SK-N-SH (cell line): ENCODE measurements at regions not wholly inside any gene's neighbourhood (a gene's known extent, or its start where the extent isn't known, plus 50 kb on each side); places are given as distances from the start of the nearest gene placed in this dataset.

Source experiments
- CTCF ChIA-PET: fragments of 300-600, 350-600 bp; formaldehyde crosslinking; extraction: SDS; loops from one replicate; lab custom pipeline; 2021; lab: Yijun Ruan, JAX
- POLR2A ChIA-PET: fragments of 350-600 bp; sonication (Branson Sonifier 250); formaldehyde crosslinking; extraction: SDS; loops from one replicate; lab custom pipeline; 2020; ENCODE audit warnings: antibody characterized with exemption, inconsistent platforms; lab: Yijun Ruan, JAX
- DNase-seq: peaks from one replicate; pipeline ENCODE4 v3.0.0; 2012
- H2AFZ ChIP-seq: fragments of 200-600 bp; sonication (generic); 2 replicates; pipeline ENCODE4 v1.8.1; 2016; ENCODE audit warnings: antibody characterized with exemption, mild to moderate bottlenecking, low read depth
- H3F3A ChIP-seq: fragments of 200-600 bp; sonication (generic); replicated peaks from 2 replicates; pipeline ENCODE3; 2016; ENCODE audit warnings: antibody characterized with exemption, mild to moderate bottlenecking; ENCODE audit not compliant: insufficient read depth
- H3K27ac ChIP-seq, 2 experiments: fragments of 200-500 bp in 1 of 2; fragments of 200-600 bp in 1 of 2; sonication (Bioruptor generic) in 1 of 2; sonication (generic), shearing (Covaris generic) in 1 of 2; 2 replicates each; pipeline versions ENCODE4 v1.5.1 to v1.6.1; 2014 to 2016; ENCODE audit warnings: low read depth in 2 of 2, inconsistent platforms in 1 of 2, low read length in 1 of 2, mild to moderate bottlenecking in 1 of 2, mixed read lengths in 1 of 2
- H3K27me3 ChIP-seq: fragments of 200-600 bp; sonication (generic), shearing (Covaris generic); 2 replicates; pipeline ENCODE4 v1.6.1; 2016; ENCODE audit warnings: mixed run types; ENCODE audit not compliant: insufficient read depth
- H3K36me3 ChIP-seq, 2 experiments: fragments of 200-500 bp in 1 of 2; fragments of 200-600 bp in 1 of 2; sonication (Bioruptor generic) in 1 of 2; sonication (generic) in 1 of 2; replicated peaks in 1 of 2; 2 replicates each; pipeline versions ENCODE3 to v1.5.1; 2014 to 2016; ENCODE audit warnings: low read length in 1 of 2, mild to moderate bottlenecking in 1 of 2; ENCODE audit not compliant: insufficient read depth in 2 of 2, control insufficient read depth in 1 of 2
- H3K4me1 ChIP-seq, 2 experiments: fragments of 200-500 bp in 1 of 2; fragments of 200-600 bp in 1 of 2; sonication (Bioruptor generic) in 1 of 2; sonication (generic), shearing (Covaris generic) in 1 of 2; 2 replicates each; pipeline versions ENCODE4 v1.5.1 to v1.6.1; 2014 to 2016; ENCODE audit warnings: low read depth in 1 of 2, low read length in 1 of 2, mixed run types in 1 of 2; ENCODE audit not compliant: insufficient read depth in 2 of 2, control insufficient read depth in 1 of 2
- H3K4me2 ChIP-seq: fragments of 200-600 bp; sonication (generic), shearing (Covaris generic); 2 replicates; pipeline ENCODE4 v1.6.1; 2017; ENCODE audit warnings: mixed run types
- H3K4me3 ChIP-seq, 2 experiments: fragments of 200-500 bp in 1 of 2; fragments of 200-600 bp in 1 of 2; sonication (Bioruptor generic) in 1 of 2; sonication (generic), shearing (Covaris generic) in 1 of 2; 2 replicates each; pipeline versions ENCODE4 v1.5.1 to v1.8.1; 2014 to 2016; ENCODE audit warnings: low read depth in 2 of 2, inconsistent platforms in 1 of 2, low read length in 1 of 2, mild to moderate bottlenecking in 1 of 2, mixed read lengths in 1 of 2, moderate library complexity in 1 of 2
- H3K79me2 ChIP-seq: fragments of 200-600 bp; sonication (generic); 2 replicates; pipeline ENCODE4 v1.8.1; 2017; ENCODE audit warnings: mild to moderate bottlenecking; ENCODE audit not compliant: insufficient read depth
- H3K9ac ChIP-seq: fragments of 200-600 bp; sonication (generic); 2 replicates; pipeline ENCODE4 v1.6.1; 2017; ENCODE audit warnings: mixed run types
- H3K9me2 ChIP-seq: fragments of 200-600 bp; sonication (generic); 2 replicates; pipeline ENCODE4 v1.6.1; 2017; ENCODE audit warnings: mixed run types
- H3K9me3 ChIP-seq: fragments of 200-600 bp; sonication (generic); 2 replicates; pipeline ENCODE4 v1.6.1; 2017; ENCODE audit warnings: mixed run types, mild to moderate bottlenecking, moderate library complexity
- H4K20me1 ChIP-seq: fragments of 200-600 bp; sonication (generic); 2 replicates; pipeline ENCODE4 v1.6.1; 2017; ENCODE audit warnings: mild to moderate bottlenecking, mixed run types; ENCODE audit not compliant: insufficient read depth
- CHD2 ChIP-seq: fragments of 150-350 bp; IDR thresholded peaks from 2 replicates; pipeline ENCODE4 v1.6.1; 2018; ENCODE audit warnings: low read length; ENCODE audit not compliant: partially characterized antibody
- ELF1 ChIP-seq: IDR thresholded peaks from 2 replicates; pipeline ENCODE4 v1.4.0; 2012
- EZH2phosphoT487 ChIP-seq: fragments of 200-600 bp; sonication (generic); IDR thresholded peaks from 2 replicates; pipeline ENCODE4 v1.6.1; 2017; ENCODE audit warnings: low read depth, mixed run types, mild to moderate bottlenecking, antibody characterized with exemption, moderate library complexity, borderline replicate concordance
- FOSL2 ChIP-seq: IDR thresholded peaks from 2 replicates; pipeline ENCODE4 v1.4.0; 2012; ENCODE audit warnings: low read depth, mild to moderate bottlenecking, moderate library complexity, borderline replicate concordance
- FOXJ3 ChIP-seq: sonication (generic); formaldehyde crosslinking; IDR thresholded peaks from 2 replicates; pipeline ENCODE4 v1.5.1; 2020; ENCODE audit warnings: mild to moderate bottlenecking, missing genetic modification reagents
- JUND ChIP-seq: IDR thresholded peaks from 2 replicates; pipeline ENCODE4 v1.4.0; 2012
- MXI1 ChIP-seq: IDR thresholded peaks from 2 replicates; pipeline ENCODE4 v1.6.1; 2012; ENCODE audit warnings: mild to moderate bottlenecking, low read depth, low read length, improper control_type of control experiment
- NFIC ChIP-seq: IDR thresholded peaks from 2 replicates; pipeline ENCODE4 v1.4.0; 2012; ENCODE audit warnings: borderline replicate concordance
- RAD21 ChIP-seq: IDR thresholded peaks from 2 replicates; pipeline ENCODE4 v1.6.1; 2012; ENCODE audit warnings: mild to moderate bottlenecking, low read length
- RCOR1 ChIP-seq: fragments of 150-350 bp; IDR thresholded peaks from 2 replicates; pipeline ENCODE4 v1.6.1; 2017; ENCODE audit warnings: antibody characterized with exemption, low read length
- RXRA ChIP-seq: IDR thresholded peaks from 2 replicates; pipeline ENCODE4 v1.4.0; 2012; ENCODE audit warnings: low read depth, mild to moderate bottlenecking, borderline replicate concordance
- TAF1 ChIP-seq: IDR thresholded peaks from 2 replicates; pipeline ENCODE4 v1.6.1; 2012; ENCODE audit warnings: low read depth, mild to moderate bottlenecking, low read length, moderate library complexity, borderline replicate concordance
- TCF12 ChIP-seq: IDR thresholded peaks from 2 replicates; pipeline ENCODE4 v1.4.0; 2012
- YY1 ChIP-seq: IDR thresholded peaks from 2 replicates; pipeline ENCODE4 v1.4.0; 2012; ENCODE audit warnings: low read depth, mild to moderate bottlenecking
- WGBS: methylation state at CpG from one replicate; pipeline ENCODE4 v1.1.6; 2017; ENCODE audit warnings: low lambda C conversion rate; 5-methylcytosine and 5-hydroxymethylcytosine counted together
- TF ChIP-seq, protein P1 (sequence below): IDR thresholded peaks from 2 replicates; pipeline ENCODE4 v1.6.1; 2012; ENCODE audit warnings: mild to moderate bottlenecking, low read depth, low read length, moderate library complexity
- TF ChIP-seq, protein P2 (sequence below): IDR thresholded peaks from 2 replicates; pipeline ENCODE4 v1.4.0; 2012; ENCODE audit warnings: low read depth, borderline replicate concordance
- TF ChIP-seq, protein P3 (sequence below): IDR thresholded peaks from 2 replicates; pipeline ENCODE4; 2012
- TF ChIP-seq, protein P4 (sequence below): fragments of 150-350 bp; IDR thresholded peaks from 2 replicates; pipeline ENCODE4 v1.6.1; 2016; ENCODE audit warnings: mild to moderate bottlenecking, low read depth, low read length

GRCh38 chr10:20489961-20490360 lies 407.1 kb downstream of the NEBL start:
- DNase-seq: no peak
- Histone ChIP-seq H3K4me2 (no peak overlapping the region), H3K9me2 (no peaks in the 10 kb centered on the region), H4K20me1 (no peaks in the 10 kb centered on the region), H3K9me3 (no peaks in the 10 kb centered on the region), H2AFZ (no peak overlapping the region), H3K4me1 (peaks cover 0 to 4% of the 10 kb centered on the region in 2 experiments; a peak in 2 of 4 replicates), H3K4me3 (no peak overlapping the region), H3F3A (no peaks in the 10 kb centered on the region), H3K27me3 (no peaks in the 10 kb centered on the region), H3K9ac (no peak overlapping the region), H3K27ac (no peak overlapping the region), H3K79me2 (no peaks in the 10 kb centered on the region), H3K36me3 (no peaks in the 10 kb centered on the region)
- POLR2A ChIA-PET: no interaction called here
- CTCF ChIA-PET: no interaction called here
- WGBS: 49% methylated on average over 4 of the region's 4 CpGs
- no peak for TF ChIP-seq CHD2
- TF ChIP-seq, protein P1, sequence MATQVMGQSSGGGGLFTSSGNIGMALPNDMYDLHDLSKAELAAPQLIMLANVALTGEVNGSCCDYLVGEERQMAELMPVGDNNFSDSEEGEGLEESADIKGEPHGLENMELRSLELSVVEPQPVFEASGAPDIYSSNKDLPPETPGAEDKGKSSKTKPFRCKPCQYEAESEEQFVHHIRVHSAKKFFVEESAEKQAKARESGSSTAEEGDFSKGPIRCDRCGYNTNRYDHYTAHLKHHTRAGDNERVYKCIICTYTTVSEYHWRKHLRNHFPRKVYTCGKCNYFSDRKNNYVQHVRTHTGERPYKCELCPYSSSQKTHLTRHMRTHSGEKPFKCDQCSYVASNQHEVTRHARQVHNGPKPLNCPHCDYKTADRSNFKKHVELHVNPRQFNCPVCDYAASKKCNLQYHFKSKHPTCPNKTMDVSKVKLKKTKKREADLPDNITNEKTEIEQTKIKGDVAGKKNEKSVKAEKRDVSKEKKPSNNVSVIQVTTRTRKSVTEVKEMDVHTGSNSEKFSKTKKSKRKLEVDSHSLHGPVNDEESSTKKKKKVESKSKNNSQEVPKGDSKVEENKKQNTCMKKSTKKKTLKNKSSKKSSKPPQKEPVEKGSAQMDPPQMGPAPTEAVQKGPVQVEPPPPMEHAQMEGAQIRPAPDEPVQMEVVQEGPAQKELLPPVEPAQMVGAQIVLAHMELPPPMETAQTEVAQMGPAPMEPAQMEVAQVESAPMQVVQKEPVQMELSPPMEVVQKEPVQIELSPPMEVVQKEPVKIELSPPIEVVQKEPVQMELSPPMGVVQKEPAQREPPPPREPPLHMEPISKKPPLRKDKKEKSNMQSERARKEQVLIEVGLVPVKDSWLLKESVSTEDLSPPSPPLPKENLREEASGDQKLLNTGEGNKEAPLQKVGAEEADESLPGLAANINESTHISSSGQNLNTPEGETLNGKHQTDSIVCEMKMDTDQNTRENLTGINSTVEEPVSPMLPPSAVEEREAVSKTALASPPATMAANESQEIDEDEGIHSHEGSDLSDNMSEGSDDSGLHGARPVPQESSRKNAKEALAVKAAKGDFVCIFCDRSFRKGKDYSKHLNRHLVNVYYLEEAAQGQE: no peak
- TF ChIP-seq FOXJ3 (CRISPR knock-in tag): no peak
- no peak for TF ChIP-seq NFIC
- TF ChIP-seq, protein P2, sequence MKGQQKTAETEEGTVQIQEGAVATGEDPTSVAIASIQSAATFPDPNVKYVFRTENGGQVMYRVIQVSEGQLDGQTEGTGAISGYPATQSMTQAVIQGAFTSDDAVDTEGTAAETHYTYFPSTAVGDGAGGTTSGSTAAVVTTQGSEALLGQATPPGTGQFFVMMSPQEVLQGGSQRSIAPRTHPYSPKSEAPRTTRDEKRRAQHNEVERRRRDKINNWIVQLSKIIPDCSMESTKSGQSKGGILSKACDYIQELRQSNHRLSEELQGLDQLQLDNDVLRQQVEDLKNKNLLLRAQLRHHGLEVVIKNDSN: no peak
- no peak for TF ChIP-seq FOSL2
- no peak for TF ChIP-seq EZH2phosphoT487
- no peak for TF ChIP-seq RCOR1
- TF ChIP-seq RAD21: no peak
- TF ChIP-seq YY1: no peak
- TF ChIP-seq, protein P3, sequence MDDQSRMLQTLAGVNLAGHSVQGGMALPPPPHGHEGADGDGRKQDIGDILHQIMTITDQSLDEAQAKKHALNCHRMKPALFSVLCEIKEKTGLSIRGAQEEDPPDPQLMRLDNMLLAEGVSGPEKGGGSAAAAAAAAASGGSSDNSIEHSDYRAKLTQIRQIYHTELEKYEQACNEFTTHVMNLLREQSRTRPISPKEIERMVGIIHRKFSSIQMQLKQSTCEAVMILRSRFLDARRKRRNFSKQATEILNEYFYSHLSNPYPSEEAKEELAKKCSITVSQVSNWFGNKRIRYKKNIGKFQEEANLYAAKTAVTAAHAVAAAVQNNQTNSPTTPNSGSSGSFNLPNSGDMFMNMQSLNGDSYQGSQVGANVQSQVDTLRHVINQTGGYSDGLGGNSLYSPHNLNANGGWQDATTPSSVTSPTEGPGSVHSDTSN: no peak
- no peak for TF ChIP-seq TCF12

DNA sequence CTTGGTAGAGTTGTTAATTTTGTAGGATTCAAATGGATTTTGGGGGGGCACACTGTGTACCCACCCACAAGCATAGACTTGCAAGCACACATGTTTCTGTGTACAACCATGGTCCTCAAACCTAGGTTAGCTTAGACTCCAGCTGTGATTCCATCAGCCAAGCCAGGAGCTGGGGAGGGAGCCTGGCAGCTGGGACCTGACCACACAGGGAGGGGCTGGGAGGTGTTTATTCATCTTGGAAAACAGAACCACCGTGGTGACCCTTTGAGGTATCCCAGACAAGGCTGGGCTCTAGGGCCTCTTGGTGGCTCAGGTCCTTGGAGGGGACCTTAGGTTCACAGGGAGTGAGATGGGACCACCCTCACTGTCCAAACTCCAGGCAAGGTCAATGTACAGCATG lies 410.3 kb downstream of the NEBL start:
- no peak overlapping the region for H2AFZ ChIP-seq
- CTCF ChIA-PET: no interaction called here
- no peaks in the 10 kb centered on the region for H3F3A ChIP-seq
- H4K20me1 ChIP-seq: no peaks in the 10 kb centered on the region
- no peak for TF ChIP-seq FOSL2
- no peak for TF ChIP-seq ELF1
- TF ChIP-seq JUND: no peak
- no peak for TF ChIP-seq MXI1
- TF ChIP-seq FOXJ3 (CRISPR knock-in tag): no peak
- TF ChIP-seq RXRA: no peak
- no peak for TF ChIP-seq TAF1
- TF ChIP-seq TCF12: no peak
- TF ChIP-seq, protein P4, sequence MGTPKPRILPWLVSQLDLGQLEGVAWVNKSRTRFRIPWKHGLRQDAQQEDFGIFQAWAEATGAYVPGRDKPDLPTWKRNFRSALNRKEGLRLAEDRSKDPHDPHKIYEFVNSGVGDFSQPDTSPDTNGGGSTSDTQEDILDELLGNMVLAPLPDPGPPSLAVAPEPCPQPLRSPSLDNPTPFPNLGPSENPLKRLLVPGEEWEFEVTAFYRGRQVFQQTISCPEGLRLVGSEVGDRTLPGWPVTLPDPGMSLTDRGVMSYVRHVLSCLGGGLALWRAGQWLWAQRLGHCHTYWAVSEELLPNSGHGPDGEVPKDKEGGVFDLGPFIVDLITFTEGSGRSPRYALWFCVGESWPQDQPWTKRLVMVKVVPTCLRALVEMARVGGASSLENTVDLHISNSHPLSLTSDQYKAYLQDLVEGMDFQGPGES: no peak
- TF ChIP-seq CHD2: no peak
- TF ChIP-seq RCOR1: no peak
- TF ChIP-seq, all 33 proteins: peak for 0
- Histone ChIP-seq H3K27me3 (no peaks in the 10 kb centered on the region), H3K4me1 (no peaks in the 10 kb centered on the region; a peak in 1 of 4 replicates), H3K4me2 (no peak overlapping the region), H3K36me3 (no peaks in the 10 kb centered on the region), H3K9me3 (no peaks in the 10 kb centered on the region), H3K9me2 (no peaks in the 10 kb centered on the region), H3K27ac (no peak overlapping the region), H3K79me2 (no peaks in the 10 kb centered on the region), H3K9ac (no peak overlapping the region), H3K4me3 (no peak overlapping the region)
- POLR2A ChIA-PET: no interaction called here
- WGBS: 25% methylated on average over 1 of the region's 1 CpG
- DNase-seq: no peak
